ENCODE measurements at regions not wholly inside any gene's neighbourhood (a gene's known extent, or its start where the extent isn't known, plus 50 kb on each side); places are given as distances from the start of the nearest gene placed in this dataset.

DNA sequence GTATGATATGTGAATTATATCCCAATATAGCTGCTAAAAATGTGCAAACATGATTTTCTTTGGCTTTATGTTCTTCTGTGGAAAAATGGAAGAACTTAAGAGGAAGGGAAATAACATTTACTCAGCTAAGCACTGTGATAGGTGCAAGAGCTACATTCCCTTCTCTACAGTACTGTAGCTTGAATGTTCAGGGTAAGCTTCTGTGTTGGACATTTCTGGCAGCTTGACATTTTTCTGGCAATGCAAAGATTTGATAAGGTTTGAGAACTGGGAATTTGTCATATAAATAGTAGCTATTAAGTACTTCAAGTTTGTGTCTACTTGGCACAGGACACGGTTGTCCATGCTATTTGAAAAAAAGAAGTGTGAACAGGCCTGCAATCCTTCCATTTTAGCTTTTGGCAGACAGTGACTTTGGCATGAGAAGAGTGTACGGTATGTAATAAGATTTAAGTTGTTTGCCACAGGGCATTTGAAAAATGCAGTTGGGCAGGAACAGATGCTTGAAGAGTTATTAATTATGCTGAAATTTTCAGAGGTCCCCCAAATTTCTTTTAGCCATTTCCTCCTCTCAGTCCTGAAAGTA, 77.6 kb downstream of the KIF4B start:
- TF ChIP-seq, protein P1, sequence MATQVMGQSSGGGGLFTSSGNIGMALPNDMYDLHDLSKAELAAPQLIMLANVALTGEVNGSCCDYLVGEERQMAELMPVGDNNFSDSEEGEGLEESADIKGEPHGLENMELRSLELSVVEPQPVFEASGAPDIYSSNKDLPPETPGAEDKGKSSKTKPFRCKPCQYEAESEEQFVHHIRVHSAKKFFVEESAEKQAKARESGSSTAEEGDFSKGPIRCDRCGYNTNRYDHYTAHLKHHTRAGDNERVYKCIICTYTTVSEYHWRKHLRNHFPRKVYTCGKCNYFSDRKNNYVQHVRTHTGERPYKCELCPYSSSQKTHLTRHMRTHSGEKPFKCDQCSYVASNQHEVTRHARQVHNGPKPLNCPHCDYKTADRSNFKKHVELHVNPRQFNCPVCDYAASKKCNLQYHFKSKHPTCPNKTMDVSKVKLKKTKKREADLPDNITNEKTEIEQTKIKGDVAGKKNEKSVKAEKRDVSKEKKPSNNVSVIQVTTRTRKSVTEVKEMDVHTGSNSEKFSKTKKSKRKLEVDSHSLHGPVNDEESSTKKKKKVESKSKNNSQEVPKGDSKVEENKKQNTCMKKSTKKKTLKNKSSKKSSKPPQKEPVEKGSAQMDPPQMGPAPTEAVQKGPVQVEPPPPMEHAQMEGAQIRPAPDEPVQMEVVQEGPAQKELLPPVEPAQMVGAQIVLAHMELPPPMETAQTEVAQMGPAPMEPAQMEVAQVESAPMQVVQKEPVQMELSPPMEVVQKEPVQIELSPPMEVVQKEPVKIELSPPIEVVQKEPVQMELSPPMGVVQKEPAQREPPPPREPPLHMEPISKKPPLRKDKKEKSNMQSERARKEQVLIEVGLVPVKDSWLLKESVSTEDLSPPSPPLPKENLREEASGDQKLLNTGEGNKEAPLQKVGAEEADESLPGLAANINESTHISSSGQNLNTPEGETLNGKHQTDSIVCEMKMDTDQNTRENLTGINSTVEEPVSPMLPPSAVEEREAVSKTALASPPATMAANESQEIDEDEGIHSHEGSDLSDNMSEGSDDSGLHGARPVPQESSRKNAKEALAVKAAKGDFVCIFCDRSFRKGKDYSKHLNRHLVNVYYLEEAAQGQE (IDR thresholded peaks at IDR 0.05; ENCODE audit: insufficient read depth in 1 of 2, low read depth in 2 of 2, low read length in 2 of 2): no peak
- TF ChIP-seq POLR2AphosphoS5 (IDR thresholded peaks at IDR 0.05; ENCODE audit: low read depth, low read length): no peak
- TF ChIP-seq TAF1 (IDR thresholded peaks at IDR 0.05; ENCODE audit: borderline replicate concordance, insufficient read depth, low read length): no peak
